ENCODE measurements at regions not wholly inside any gene's neighbourhood (a gene's known extent, or its start where the extent isn't known, plus 50 kb on each side); places are given as distances from the start of the nearest gene placed in this dataset.

DNA sequence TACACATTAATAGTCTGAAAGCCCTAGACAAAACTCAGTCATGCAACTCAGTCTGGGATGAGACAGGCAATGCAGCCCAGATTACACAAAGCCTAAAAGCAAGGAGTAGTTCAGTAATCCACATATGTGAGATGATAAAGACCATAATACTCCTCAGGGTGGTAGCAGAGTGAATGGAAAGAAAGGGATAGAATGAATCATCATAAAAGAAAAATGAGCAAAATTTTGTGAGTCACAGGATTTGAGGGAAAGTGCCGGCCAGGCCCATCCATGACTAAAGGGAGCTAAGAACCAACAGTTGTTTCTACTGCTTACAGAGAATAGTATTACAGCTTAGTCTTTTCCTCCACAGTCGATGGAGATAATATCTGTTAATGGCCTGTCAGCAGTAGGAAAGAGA lies 90.0 kb upstream of the POU5F2 start:
- Histone ChIP-seq H3K9me3 (ENCODE audit: insufficient read depth in 2 of 2, low read depth in 1 of 2, low read length in 1 of 2) (no peaks in the 10 kb centered on the region), H4K8ac (ENCODE audit: extremely low read depth, insufficient read depth, low read length) (no peak overlapping the region), H3K14ac (ENCODE audit: insufficient read length) (no peak overlapping the region), H2BK120ac (replicated peaks; ENCODE audit: low read depth, low read length) (no peak overlapping the region), H3K27ac (ENCODE audit: low read depth, low read length) (no peak overlapping the region), H3K27me3 (replicated peaks in 1 of 4; ENCODE audit: control insufficient read depth in 3 of 4, extremely low read depth in 1 of 4, insufficient read depth in 3 of 4, low read length in 3 of 4) (no peaks in the 10 kb centered on the region), H2BK20ac (ENCODE audit: low read length) (no peak overlapping the region), H2BK15ac (ENCODE audit: low read length) (no peak overlapping the region), H3K23ac (ENCODE audit: insufficient read length) (no peak overlapping the region), H3K18ac (ENCODE audit: extremely low read depth, low read length) (no peak overlapping the region), H3K79me2 (ENCODE audit: control insufficient read depth in 1 of 2, insufficient read depth in 2 of 2, low read length in 2 of 2) (no peaks in the 10 kb centered on the region), H4K5ac (ENCODE audit: insufficient read length, low read depth, low read length) (no peak overlapping the region), H3K4me2 (ENCODE audit: insufficient read depth in 1 of 2, low read depth in 2 of 2, low read length in 2 of 2) (no peak overlapping the region), H3K79me1 (ENCODE audit: low read depth, low read length) (no peaks in the 10 kb centered on the region), H3K23me2 (ENCODE audit: low read depth, low read length) (no peaks in the 10 kb centered on the region), H3K4me1 (replicated peaks in 1 of 4; ENCODE audit: control insufficient read depth in 3 of 4, insufficient read depth in 4 of 4, low read length in 3 of 4) (no peaks in the 10 kb centered on the region), H4K91ac (replicated peaks; ENCODE audit: insufficient read length, low read length) (no peak overlapping the region), H3K9ac (replicated peaks in 1 of 4; ENCODE audit: extremely low read depth in 1 of 4, low read depth in 3 of 4, low read length in 3 of 4) (no peak overlapping the region), H2BK5ac (ENCODE audit: low read depth, low read length) (no peak overlapping the region), H2AK5ac (ENCODE audit: low read depth, low read length) (no peak overlapping the region), H2BK12ac (ENCODE audit: low read depth, low read length) (no peak overlapping the region), H3K4ac (replicated peaks; ENCODE audit: insufficient read length, low read depth, low read length) (no peak overlapping the region), H3K56ac (replicated peaks; ENCODE audit: insufficient read length, low read depth, low read length) (no peak overlapping the region), H2AFZ (ENCODE audit: low read length) (no peak overlapping the region), H3K4me3 (ENCODE audit: extremely low read depth in 1 of 4, insufficient read depth in 2 of 4, low read depth in 3 of 4, low read length in 4 of 4) (no peak overlapping the region), H4K20me1 (replicated peaks in 1 of 2; ENCODE audit: control insufficient read depth in 1 of 2, insufficient read depth in 2 of 2, low read length in 2 of 2) (no peaks in the 10 kb centered on the region), H3K36me3 (ENCODE audit: control insufficient read depth in 2 of 4, insufficient read depth in 4 of 4, low read length in 3 of 4) (no peaks in the 10 kb centered on the region)
- FAIRE-seq, result no peak
- CTCF ChIA-PET (ENCODE audit: partially characterized antibody), result interaction anchor here (1.4 to 1.7 kb wide), 3 partner anchors 14 to 194 kb away, joined by 4 read pairs; no protein-coding TSS in a partner anchor
- 93% methylated on average over 2 of the region's 2 CpGs; no CpG with 5 or more reads in 1 of the 2 experiments for WGBS, 2 experiments (ENCODE audit: extremely low coverage in 1 of 2, insufficient coverage in 1 of 2, insufficient read length in 1 of 2, insufficient replicate concordance in 2 of 2, low coverage in 1 of 2, low lambda C conversion rate in 2 of 2, missing lambda C conversion rate in 1 of 2)
- DNase-seq (ENCODE audit: low read depth in 1 of 2, low spot score in 2 of 2), result no peak
- no peak for TF ChIP-seq GABPA (IDR thresholded peaks at IDR 0.05; ENCODE audit: borderline replicate concordance, insufficient read depth, low read length)
- TF ChIP-seq TAF7 (optimal IDR thresholded peaks at IDR 0.05; ENCODE audit: borderline replicate concordance, low read depth, low read length), result no peak
- TF ChIP-seq SIRT6 (IDR thresholded peaks at IDR 0.05; ENCODE audit: low read length), result no peak
- TF ChIP-seq CHD2 (IDR thresholded peaks at IDR 0.05; ENCODE audit: low read length), result no peak
- no peak for TF ChIP-seq RAD21 (IDR thresholded peaks at IDR 0.05 in 1 of 2, conservative IDR thresholded peaks at IDR 0.05 in 1 of 2; ENCODE audit: low read depth in 2 of 2, low read length in 2 of 2)
- TF ChIP-seq CTBP2 (IDR thresholded peaks at IDR 0.05; ENCODE audit: borderline replicate concordance, insufficient read depth, insufficient read length, low read length), result no peak
- POLR2A ChIA-PET (ENCODE audit: partially characterized antibody), result no interaction called here

Measured in H1 (cell line).